ENCODE measurements at regions not wholly inside any gene's neighbourhood (a gene's known extent, or its start where the extent isn't known, plus 50 kb on each side); places are given as distances from the start of the nearest gene placed in this dataset.

GRCh38 chr7:113246738-113247137 is 128.4 kb upstream of the SMIM30 start:
- H3K4me3 Mint-ChIP-seq: no peak overlapping the region
- ATAC-seq (replicated peaks; ENCODE audit: extremely low read depth, poor library complexity, severe bottlenecking): no peak
- no peak overlapping the region for H3K27ac Mint-ChIP-seq (ENCODE audit: low read depth)
- H3K27me3 Mint-ChIP-seq: no peaks in the 10 kb centered on the region
- no peak for DNase-seq (ENCODE audit: low spot score in 2 of 2)
- no peaks in the 10 kb centered on the region for H3K36me3 Mint-ChIP-seq (ENCODE audit: insufficient read depth)
- no peaks in the 10 kb centered on the region for H3K4me1 Mint-ChIP-seq
- H3K9me3 Mint-ChIP-seq: peaks cover 16% of the 10 kb centered on the region

GRCh38 chr7:113232885-113233284 is 114.5 kb upstream of the SMIM30 start:
- Mint-ChIP-seq H3K27me3 (no peaks in the 10 kb centered on the region), H3K4me1 (no peaks in the 10 kb centered on the region), H3K36me3 (ENCODE audit: insufficient read depth) (no peaks in the 10 kb centered on the region), H3K27ac (ENCODE audit: low read depth) (no peak overlapping the region), H3K4me3 (no peak overlapping the region), H3K9me3 (peaks cover 9% of the 10 kb centered on the region)
- DNase-seq (ENCODE audit: low spot score in 2 of 2) (no peak), ATAC-seq (replicated peaks; ENCODE audit: extremely low read depth, poor library complexity, severe bottlenecking) (no peak)

- H3K9me3 Mint-ChIP-seq: peaks cover 14% of the 10 kb centered on the region
- DNase-seq (ENCODE audit: low spot score in 2 of 2) (no peak), ATAC-seq (replicated peaks; ENCODE audit: extremely low read depth, poor library complexity, severe bottlenecking) (no peak)
- H3K4me1 Mint-ChIP-seq: no peaks in the 10 kb centered on the region
- no peaks in the 10 kb centered on the region for H3K27me3 Mint-ChIP-seq
- H3K27ac Mint-ChIP-seq (ENCODE audit: low read depth): no peak overlapping the region
- no peak overlapping the region for H3K4me3 Mint-ChIP-seq
- no peaks in the 10 kb centered on the region for H3K36me3 Mint-ChIP-seq (ENCODE audit: insufficient read depth)
Measured at GRCh38 chr7:113230691-113231090, 112.3 kb upstream of the SMIM30 start.

GRCh38 chr7:113217314-113217713 is 99.0 kb upstream of the SMIM30 start:
- ATAC-seq (replicated peaks; ENCODE audit: extremely low read depth, poor library complexity, severe bottlenecking) (no peak), DNase-seq (ENCODE audit: low spot score in 2 of 2) (no peak)
- Mint-ChIP-seq H3K27ac (ENCODE audit: low read depth) (no peak overlapping the region), H3K27me3 (no peaks in the 10 kb centered on the region), H3K4me3 (no peak overlapping the region), H3K9me3 (no peaks in the 10 kb centered on the region), H3K4me1 (no peaks in the 10 kb centered on the region), H3K36me3 (ENCODE audit: insufficient read depth) (no peaks in the 10 kb centered on the region)

GRCh38 chr7:113216038-113216437 is 97.7 kb upstream of the SMIM30 start:
- Mint-ChIP-seq H3K27me3 (no peaks in the 10 kb centered on the region), H3K4me1 (no peaks in the 10 kb centered on the region), H3K36me3 (ENCODE audit: insufficient read depth) (no peaks in the 10 kb centered on the region), H3K9me3 (no peaks in the 10 kb centered on the region), H3K4me3 (no peak overlapping the region), H3K27ac (ENCODE audit: low read depth) (no peak overlapping the region)
- ATAC-seq (replicated peaks; ENCODE audit: extremely low read depth, poor library complexity, severe bottlenecking) (no peak), DNase-seq (ENCODE audit: low spot score in 2 of 2) (no peak)

GRCh38 chr7:113209449-113210203 is 91.3 kb upstream of the SMIM30 start:
- Mint-ChIP-seq H3K36me3 (ENCODE audit: insufficient read depth) (no peaks in the 10 kb centered on the region), H3K27ac (ENCODE audit: low read depth) (no peak overlapping the region), H3K27me3 (no peaks in the 10 kb centered on the region), H3K4me3 (no peak overlapping the region), H3K4me1 (no peaks in the 10 kb centered on the region), H3K9me3 (no peaks in the 10 kb centered on the region)
- ATAC-seq (replicated peaks; ENCODE audit: extremely low read depth, poor library complexity, severe bottlenecking) (no peak), DNase-seq (ENCODE audit: low spot score in 2 of 2) (no peak)

- Mint-ChIP-seq H3K36me3 (ENCODE audit: insufficient read depth) (no peaks in the 10 kb centered on the region), H3K27me3 (no peaks in the 10 kb centered on the region), H3K27ac (ENCODE audit: low read depth) (no peak overlapping the region), H3K9me3 (no peaks in the 10 kb centered on the region), H3K4me3 (no peak overlapping the region), H3K4me1 (no peaks in the 10 kb centered on the region)
- ATAC-seq (replicated peaks; ENCODE audit: extremely low read depth, poor library complexity, severe bottlenecking): no peak
- no peak for DNase-seq (ENCODE audit: low spot score in 2 of 2)
Measured at GRCh38 chr7:113207931-113208330, 89.6 kb upstream of the SMIM30 start.

- no peak overlapping the region for H3K27ac Mint-ChIP-seq (ENCODE audit: low read depth)
- no peaks in the 10 kb centered on the region for H3K36me3 Mint-ChIP-seq (ENCODE audit: insufficient read depth)
- no peaks in the 10 kb centered on the region for H3K9me3 Mint-ChIP-seq
- H3K4me3 Mint-ChIP-seq: no peak overlapping the region
- no peaks in the 10 kb centered on the region for H3K4me1 Mint-ChIP-seq
- no peak for DNase-seq (ENCODE audit: low spot score in 2 of 2)
- H3K27me3 Mint-ChIP-seq: no peaks in the 10 kb centered on the region
- ATAC-seq (replicated peaks; ENCODE audit: extremely low read depth, poor library complexity, severe bottlenecking): no peak
Measured at GRCh38 chr7:113207441-113207840, 89.1 kb upstream of the SMIM30 start.

GRCh38 chr7:113204415-113204814 is 86.1 kb upstream of the SMIM30 start:
- H3K4me1 Mint-ChIP-seq: no peaks in the 10 kb centered on the region
- no peaks in the 10 kb centered on the region for H3K9me3 Mint-ChIP-seq
- no peak overlapping the region for H3K4me3 Mint-ChIP-seq
- ATAC-seq (replicated peaks; ENCODE audit: extremely low read depth, poor library complexity, severe bottlenecking) (no peak), DNase-seq (ENCODE audit: low spot score in 2 of 2) (no peak)
- H3K27ac Mint-ChIP-seq (ENCODE audit: low read depth): no peak overlapping the region
- H3K36me3 Mint-ChIP-seq (ENCODE audit: insufficient read depth): no peaks in the 10 kb centered on the region
- H3K27me3 Mint-ChIP-seq: no peaks in the 10 kb centered on the region

GRCh38 chr7:113202284-113202683 is 83.9 kb upstream of the SMIM30 start:
- Mint-ChIP-seq H3K27ac (ENCODE audit: low read depth) (no peak overlapping the region), H3K9me3 (no peaks in the 10 kb centered on the region), H3K27me3 (no peaks in the 10 kb centered on the region), H3K36me3 (ENCODE audit: insufficient read depth) (no peaks in the 10 kb centered on the region), H3K4me1 (no peaks in the 10 kb centered on the region), H3K4me3 (no peak overlapping the region)
- no peak for ATAC-seq (replicated peaks; ENCODE audit: extremely low read depth, poor library complexity, severe bottlenecking)
- no peak for DNase-seq (ENCODE audit: low spot score in 2 of 2)

GRCh38 chr7:113200281-113200680 is 81.9 kb upstream of the SMIM30 start:
- Mint-ChIP-seq H3K4me3 (no peak overlapping the region), H3K4me1 (no peaks in the 10 kb centered on the region), H3K9me3 (no peaks in the 10 kb centered on the region), H3K36me3 (ENCODE audit: insufficient read depth) (no peaks in the 10 kb centered on the region), H3K27me3 (no peaks in the 10 kb centered on the region), H3K27ac (ENCODE audit: low read depth) (no peak overlapping the region)
- ATAC-seq (replicated peaks; ENCODE audit: extremely low read depth, poor library complexity, severe bottlenecking) (no peak), DNase-seq (ENCODE audit: low spot score in 2 of 2) (no peak)

GRCh38 chr7:113199841-113200240 is 81.5 kb upstream of the SMIM30 start:
- ATAC-seq (replicated peaks; ENCODE audit: extremely low read depth, poor library complexity, severe bottlenecking): no peak
- no peaks in the 10 kb centered on the region for H3K4me1 Mint-ChIP-seq
- H3K27ac Mint-ChIP-seq (ENCODE audit: low read depth): no peak overlapping the region
- no peak overlapping the region for H3K4me3 Mint-ChIP-seq
- no peaks in the 10 kb centered on the region for H3K9me3 Mint-ChIP-seq
- no peaks in the 10 kb centered on the region for H3K36me3 Mint-ChIP-seq (ENCODE audit: insufficient read depth)
- no peak for DNase-seq (ENCODE audit: low spot score in 2 of 2)
- no peaks in the 10 kb centered on the region for H3K27me3 Mint-ChIP-seq

- H3K4me3 Mint-ChIP-seq: no peak overlapping the region
- no peaks in the 10 kb centered on the region for H3K9me3 Mint-ChIP-seq
- DNase-seq (ENCODE audit: low spot score in 2 of 2): no peak
- H3K27me3 Mint-ChIP-seq: no peaks in the 10 kb centered on the region
- no peaks in the 10 kb centered on the region for H3K4me1 Mint-ChIP-seq
- H3K27ac Mint-ChIP-seq (ENCODE audit: low read depth): no peak overlapping the region
- ATAC-seq (replicated peaks; ENCODE audit: extremely low read depth, poor library complexity, severe bottlenecking): no peak
- H3K36me3 Mint-ChIP-seq (ENCODE audit: insufficient read depth): no peaks in the 10 kb centered on the region
Measured at GRCh38 chr7:113199136-113199535, 80.8 kb upstream of the SMIM30 start.

Measured in central memory CD8-positive, alpha-beta T cell (primary cell).